NCI-H2081 (cell line): ENCODE measurements at regions not wholly inside any gene's neighbourhood (a gene's known extent, or its start where the extent isn't known, plus 50 kb on each side); places are given as distances from the start of the nearest gene placed in this dataset.
"Not testable (repeated sequence)": the region's sequence is repeated elsewhere in the genome, so short reads cannot be mapped to it uniquely, and the experiment has no call there.

Experiments
- DNase-seq, 2 experiments: peaks; one replicate each; lab custom pipeline; 2025; lab: John Stamatoyannopoulos, UW

GRCh38 chr2:4915357-4915756, 776.8 kb upstream of the SOX11 start:
- DNase-seq: no peak

GRCh38 chr2:4916094-4916493, 776.1 kb upstream of the SOX11 start:
- DNase-seq: no peak

- DNase-seq: peak in 1 of 2 experiments; percentile 30
Measured at GRCh38 chr2:4930704-4931103, 761.5 kb upstream of the SOX11 start.

GRCh38 chr2:4931721-4932365, 760.3 kb upstream of the SOX11 start:
- no peak for DNase-seq

GRCh38 chr2:4935291-4935690, 756.9 kb upstream of the SOX11 start:
- not testable (repeated sequence) for DNase-seq

- DNase-seq: no peak
Measured at GRCh38 chr2:4937550-4937949, 754.6 kb upstream of the SOX11 start.

GRCh38 chr2:4938206-4938605, 754.0 kb upstream of the SOX11 start:
- no peak for DNase-seq

GRCh38 chr2:4942441-4942840, 749.7 kb upstream of the SOX11 start:
- no peak for DNase-seq

- no peak for DNase-seq
Measured at GRCh38 chr2:4947911-4948310, 744.3 kb upstream of the SOX11 start.

GRCh38 chr2:4951368-4951767, 740.8 kb upstream of the SOX11 start:
- no peak for DNase-seq

- DNase-seq: no peak
Measured at GRCh38 chr2:4959219-4959618, 733.0 kb upstream of the SOX11 start.

- no peak for DNase-seq
Measured at GRCh38 chr2:4962419-4962818, 729.8 kb upstream of the SOX11 start.

GRCh38 chr2:4963106-4963505, 729.1 kb upstream of the SOX11 start:
- no peak for DNase-seq

GRCh38 chr2:4964001-4964540, 728.1 kb upstream of the SOX11 start:
- no peak for DNase-seq

- DNase-seq: no peak
Measured at GRCh38 chr2:4964579-4964978, 727.6 kb upstream of the SOX11 start.

GRCh38 chr2:4965556-4966320, 726.4 kb upstream of the SOX11 start:
- peak; percentile 54 to 83 for DNase-seq

GRCh38 chr2:4967206-4967605, 725.0 kb upstream of the SOX11 start:
- DNase-seq: no peak

- no peak for DNase-seq
Measured at GRCh38 chr2:4972472-4972871, 719.7 kb upstream of the SOX11 start.

GRCh38 chr2:4973354-4973753, 718.8 kb upstream of the SOX11 start:
- no peak for DNase-seq

- DNase-seq: no peak
Measured at GRCh38 chr2:4973973-4974372, 718.2 kb upstream of the SOX11 start.

- no peak for DNase-seq
Measured at GRCh38 chr2:4976407-4976806, 715.8 kb upstream of the SOX11 start.

- no peak for DNase-seq
Measured at GRCh38 chr2:4979111-4979510, 713.1 kb upstream of the SOX11 start.

- no peak for DNase-seq
Measured at GRCh38 chr2:4980995-4981394, 711.2 kb upstream of the SOX11 start.
